Epithelial cell of prostate (primary cell): ENCODE measurements at regions not wholly inside any gene's neighbourhood (a gene's known extent, or its start where the extent isn't known, plus 50 kb on each side); places are given as distances from the start of the nearest gene placed in this dataset.

ENCODE experiments used
- DNase-seq: peaks from one replicate; pipeline ENCODE4 v3.0.0-alpha.2; 2011; ENCODE audit warnings: low read depth, low spot score
- H3K27ac ChIP-seq: fragments of 450-650 bp; 2 replicates; pipeline ENCODE4 v1.5.1; 2017; ENCODE audit warnings: mild to moderate bottlenecking

- H3K27ac ChIP-seq, result no peak overlapping the region
- no peak for DNase-seq
Observed at GRCh38 chr4:57448901-57449300, 338.7 kb upstream of the IGFBP7 start.

DNA sequence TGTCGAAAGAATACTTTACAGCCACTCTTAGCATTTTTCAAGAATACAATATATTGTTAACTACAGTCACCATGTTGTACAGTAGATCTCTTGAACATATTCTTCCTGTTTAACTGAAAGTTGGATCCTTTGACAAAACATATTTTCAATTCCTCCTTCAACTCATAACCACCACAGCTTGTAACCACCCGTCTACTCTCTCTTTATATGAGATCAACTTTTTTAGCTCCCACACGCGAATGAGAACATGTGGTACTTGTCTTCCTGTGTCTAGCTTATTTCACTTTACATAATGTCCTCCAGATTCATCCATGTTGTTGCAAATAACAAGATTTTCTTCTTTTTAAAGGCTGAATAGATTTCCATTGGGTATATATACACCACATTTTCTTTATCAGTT is 338.3 kb upstream of the IGFBP7 start:
- no peak for DNase-seq

DNA sequence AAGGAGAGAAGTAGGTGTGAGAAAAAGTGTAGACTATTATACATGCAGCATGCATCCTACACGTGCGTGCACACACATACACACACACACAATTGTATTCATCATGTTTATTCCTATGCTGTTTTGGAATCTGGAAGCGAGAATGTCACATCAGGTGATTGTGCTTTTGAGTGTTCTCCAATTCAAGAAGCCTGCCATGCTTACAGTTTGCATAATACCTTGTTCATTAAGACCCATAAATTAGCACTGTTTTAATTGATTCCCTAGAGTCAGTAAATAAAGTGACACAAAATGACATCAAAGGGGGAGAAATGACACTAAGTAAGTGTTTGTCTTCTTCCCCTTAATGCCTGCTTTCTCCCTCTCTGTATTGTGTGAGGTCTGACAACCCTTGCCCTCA is 336.1 kb upstream of the IGFBP7 start:
- no peak for DNase-seq
- no peak overlapping the region for H3K27ac ChIP-seq

More for the DNA sequence above, 338.3 kb upstream of the IGFBP7 start:
- H3K27ac ChIP-seq, result no peak overlapping the region

DNA sequence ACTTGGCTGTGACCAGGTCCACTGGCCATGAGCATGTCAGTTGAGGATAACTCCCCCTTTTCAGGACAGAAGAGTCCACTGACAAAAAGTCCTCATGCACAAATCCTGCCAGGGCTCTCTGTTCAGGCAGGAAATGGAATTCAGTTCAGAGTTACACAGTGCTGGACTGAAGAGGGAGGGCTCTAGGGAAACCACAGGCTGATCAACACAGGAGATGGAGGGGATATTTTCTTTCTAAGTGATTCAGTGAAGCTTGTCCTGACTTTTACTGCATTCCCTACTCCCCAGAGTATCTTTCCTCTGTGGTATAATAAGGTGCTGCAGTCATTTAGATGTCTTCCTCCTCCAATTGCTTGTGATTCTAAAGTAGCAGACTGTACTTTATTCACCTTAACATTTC is 335.5 kb upstream of the IGFBP7 start:
- H3K27ac ChIP-seq, result no peak overlapping the region
- no peak for DNase-seq

DNA sequence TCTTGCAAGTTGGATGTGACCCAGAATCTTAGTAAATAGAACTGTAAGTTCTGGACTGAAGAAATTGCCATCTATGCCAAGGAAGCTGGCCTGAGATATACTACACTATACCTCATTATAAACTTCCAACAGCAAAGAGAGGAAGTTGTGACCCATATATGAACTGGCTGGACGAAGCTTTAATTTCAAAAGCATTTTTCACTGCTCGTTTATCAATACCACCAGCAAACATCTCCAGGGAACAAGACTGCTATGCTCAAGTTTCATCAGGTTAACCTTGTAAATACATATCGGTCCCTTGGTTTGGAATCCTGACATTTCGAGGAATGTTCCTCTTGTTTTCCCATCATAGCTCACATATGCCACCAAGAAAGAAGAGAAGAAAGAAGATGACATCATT is 334.5 kb upstream of the IGFBP7 start:
- DNase-seq, result no peak
- no peak overlapping the region for H3K27ac ChIP-seq

GRCh38 chr4:57443787-57444186 is 333.6 kb upstream of the IGFBP7 start:
- H3K27ac ChIP-seq, result no peak overlapping the region
- no peak for DNase-seq

DNA sequence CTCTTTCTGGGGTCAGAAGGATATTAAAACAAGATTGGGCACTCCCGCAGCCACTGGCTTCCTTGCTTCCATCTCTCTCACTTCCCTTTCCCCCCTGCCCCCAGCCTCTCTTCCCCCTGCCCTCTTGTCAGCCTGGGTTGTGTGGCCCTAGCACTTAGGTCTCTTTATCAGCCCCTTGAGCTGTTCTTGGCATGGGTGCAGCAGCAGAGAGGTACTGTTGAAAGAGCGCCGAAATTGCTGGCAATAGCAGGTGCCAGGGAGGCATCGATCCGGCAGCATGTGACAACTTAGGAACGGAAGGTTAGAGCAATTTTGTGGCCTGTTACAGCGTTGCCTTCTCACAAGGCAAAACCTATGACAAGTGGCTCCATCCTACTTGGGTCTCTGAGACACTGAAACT is 333.1 kb upstream of the IGFBP7 start:
- H3K27ac ChIP-seq, result no peak overlapping the region
- no peak for DNase-seq

DNA sequence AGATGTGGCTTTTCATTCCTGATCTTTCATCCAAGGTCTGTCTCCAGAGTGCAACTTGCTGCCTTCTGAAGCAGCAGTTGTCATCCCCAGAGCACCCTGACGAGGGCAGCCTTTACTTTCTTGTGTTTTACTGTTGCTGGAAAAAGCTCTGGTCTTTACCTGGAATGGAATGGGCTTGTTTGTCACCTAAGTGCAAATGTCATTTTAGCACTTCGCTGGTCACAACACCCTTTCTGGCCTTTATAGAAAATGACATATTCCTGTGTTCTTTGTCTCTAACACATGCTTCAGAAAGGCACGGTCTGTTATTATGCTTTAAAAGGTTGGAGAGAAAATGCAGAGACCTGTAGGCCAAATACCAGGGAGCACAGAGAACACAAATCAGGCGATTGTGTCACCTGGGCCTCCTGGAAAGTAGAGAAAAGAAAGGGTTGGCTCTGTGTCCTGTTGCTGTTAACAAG is 332.7 kb upstream of the IGFBP7 start:
- no peak for DNase-seq

GRCh38 chr4:57442241-57442640 is 332.1 kb upstream of the IGFBP7 start:
- no peak overlapping the region for H3K27ac ChIP-seq
- no peak for DNase-seq

More for the DNA sequence above, 332.7 kb upstream of the IGFBP7 start:
- H3K27ac ChIP-seq, result no peak overlapping the region

GRCh38 chr4:57437649-57438048 is 327.5 kb upstream of the IGFBP7 start:
- H3K27ac ChIP-seq, result no peak overlapping the region
- DNase-seq, result no peak

DNA sequence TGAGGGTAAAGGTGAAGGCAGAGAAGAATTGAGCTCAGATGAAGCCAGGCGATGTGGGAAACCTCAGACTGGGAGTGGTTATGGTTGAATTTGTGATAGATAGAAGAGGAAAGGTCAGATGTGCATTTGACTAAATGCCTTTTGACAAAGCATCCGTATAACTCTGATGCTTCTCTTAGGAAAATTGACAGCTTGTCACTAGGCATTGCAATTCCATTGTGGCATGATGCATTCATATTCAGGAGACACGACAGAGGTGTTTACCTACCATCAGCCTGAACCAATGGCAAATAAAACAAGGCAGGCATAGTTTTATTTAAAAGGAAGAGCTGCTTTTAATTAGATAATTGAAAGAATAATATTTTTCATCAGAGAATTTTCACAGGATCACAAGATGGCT is 325.1 kb upstream of the IGFBP7 start:
- no peak overlapping the region for H3K27ac ChIP-seq
- DNase-seq, result no peak

DNA sequence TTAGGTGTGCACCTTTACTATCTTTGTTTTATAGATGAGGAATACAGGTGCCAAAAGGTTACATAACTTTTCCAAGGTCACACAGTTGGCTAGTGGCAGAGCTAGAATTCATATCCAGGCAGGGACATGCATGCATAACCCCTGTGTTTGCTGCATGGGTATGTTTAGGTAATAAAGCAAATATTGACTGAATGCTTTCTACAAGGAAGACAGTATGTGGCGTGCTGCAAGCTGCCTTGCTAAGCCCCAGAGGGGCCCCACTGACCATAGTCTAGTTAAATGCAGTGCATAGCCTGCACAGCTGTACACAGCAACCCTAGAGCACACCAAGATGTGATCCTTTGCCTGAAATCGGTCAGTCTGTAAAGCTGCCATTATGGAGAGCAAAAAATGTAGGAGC is 320.5 kb upstream of the IGFBP7 start:
- no peak overlapping the region for H3K27ac ChIP-seq
- no peak for DNase-seq

GRCh38 chr4:57426779-57427395 is 316.7 kb upstream of the IGFBP7 start:
- no peak for DNase-seq

GRCh38 chr4:57425610-57426009 is 315.4 kb upstream of the IGFBP7 start:
- H3K27ac ChIP-seq, result no peak overlapping the region
- DNase-seq, result no peak

More at GRCh38 chr4:57426779-57427395, 316.7 kb upstream of the IGFBP7 start:
- H3K27ac ChIP-seq, result no peak overlapping the region

GRCh38 chr4:57424232-57424897 is 314.2 kb upstream of the IGFBP7 start:
- DNase-seq, result peak; percentile 63
- H3K27ac ChIP-seq, result peak overlapping the region; percentile 11

- H3K27ac ChIP-seq, result no peak overlapping the region
- no peak for DNase-seq
Observed at GRCh38 chr4:57418133-57418532, 307.9 kb upstream of the IGFBP7 start.

DNA sequence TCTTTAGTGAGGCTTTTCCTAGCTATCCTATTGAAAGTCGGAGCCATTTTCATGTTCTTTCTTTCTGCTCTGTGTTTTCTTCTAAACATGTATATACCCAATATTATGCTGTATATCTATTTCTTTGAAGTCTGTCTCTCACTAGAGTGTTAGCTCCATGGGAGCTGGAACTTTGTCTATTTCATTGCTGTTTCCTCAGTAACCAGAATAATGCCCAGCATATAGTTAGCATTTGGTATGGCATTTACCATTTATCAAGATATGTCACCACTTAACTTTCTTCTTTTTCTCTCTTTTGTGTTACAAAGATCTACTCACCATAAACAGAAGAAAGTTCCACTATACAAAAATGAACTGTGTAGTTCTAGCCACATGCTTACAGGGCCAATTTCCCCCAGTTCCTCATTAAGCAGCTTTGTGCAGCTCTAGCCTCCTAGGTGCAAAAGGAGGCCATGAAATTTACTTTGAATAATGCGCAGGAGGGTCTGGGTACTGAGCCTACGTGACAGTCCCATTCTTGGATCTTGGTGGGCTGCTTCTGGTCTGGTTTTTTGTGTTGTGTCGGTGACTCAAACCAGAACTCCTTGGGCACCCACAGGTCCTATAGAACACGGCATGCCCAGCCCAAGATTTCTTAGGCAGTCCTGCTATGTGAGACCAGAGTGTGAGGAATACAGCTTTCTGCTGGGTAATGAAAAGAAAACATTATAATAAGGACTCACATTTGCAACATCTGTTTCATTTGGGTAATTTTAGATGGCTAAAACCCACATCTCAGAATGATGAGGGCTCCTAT is 302.3 kb upstream of the IGFBP7 start:
- H3K27ac ChIP-seq, result no peak overlapping the region
- DNase-seq, result no peak

GRCh38 chr4:57410331-57411052 is 300.3 kb upstream of the IGFBP7 start:
- no peak for DNase-seq
- no peak overlapping the region for H3K27ac ChIP-seq

DNA sequence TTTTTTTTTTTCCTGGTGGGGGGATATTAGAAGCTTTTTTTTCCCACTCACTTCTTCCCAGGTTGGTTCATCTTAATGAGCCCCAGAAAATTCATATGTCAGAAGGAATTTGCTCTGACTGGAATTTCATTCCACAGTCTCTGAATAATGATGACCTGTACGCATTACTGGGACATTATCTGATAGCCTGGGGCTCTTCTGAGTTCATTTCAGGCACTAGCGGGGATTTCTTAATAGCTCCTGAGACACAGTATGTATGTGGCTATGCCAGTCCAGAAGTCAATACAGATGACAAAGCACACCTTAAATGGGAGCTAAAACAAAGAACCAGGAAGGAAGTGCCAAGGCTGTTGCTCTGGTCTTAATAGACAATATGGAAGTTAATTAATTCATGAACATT is 295.2 kb upstream of the IGFBP7 start:
- peak overlapping the region; percentile 80 for H3K27ac ChIP-seq
- peak; percentile 76 for DNase-seq

DNA sequence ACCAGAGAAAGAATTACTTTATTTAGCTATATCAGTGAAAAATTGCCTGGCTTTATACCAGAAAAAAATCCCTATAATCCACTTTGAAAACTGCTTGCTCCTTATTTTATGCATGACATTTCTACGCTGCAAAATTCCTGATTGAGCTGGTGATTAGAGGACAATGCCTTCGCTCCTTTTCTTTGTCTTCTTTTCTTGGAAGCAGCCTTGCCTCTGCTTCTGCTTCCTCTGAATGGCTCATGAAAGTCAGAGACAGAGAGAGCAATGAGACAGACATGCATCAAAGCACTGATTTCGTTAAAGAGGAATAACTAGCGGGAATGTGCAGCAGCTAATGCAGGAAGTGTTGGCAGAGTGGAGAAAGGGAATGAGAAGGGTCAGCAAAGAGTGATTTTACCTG is 294.3 kb upstream of the IGFBP7 start:
- H3K27ac ChIP-seq, result peak overlapping the region; percentile 80
- no peak for DNase-seq

DNA sequence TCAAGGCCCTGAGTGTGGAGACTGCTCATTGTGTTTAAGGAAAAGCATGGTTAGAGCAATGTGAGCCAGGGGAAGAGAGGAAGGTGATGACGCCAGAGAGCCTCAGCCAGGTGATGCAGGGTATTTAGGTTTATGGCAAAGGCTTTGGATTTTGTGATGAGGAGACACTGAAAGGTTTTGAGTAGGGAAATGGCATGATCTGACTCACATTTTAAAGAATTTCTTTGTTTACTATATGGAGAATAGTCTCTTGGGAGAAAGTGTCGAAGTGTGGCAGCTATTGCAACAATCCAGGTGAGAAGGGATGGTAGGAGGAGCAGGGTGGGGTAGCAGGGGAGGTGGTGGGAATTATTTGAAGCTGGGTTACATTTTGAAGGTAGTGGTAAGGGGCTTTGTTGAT is 293.4 kb upstream of the IGFBP7 start:
- DNase-seq, result no peak
- peak overlapping the region; percentile 3 for H3K27ac ChIP-seq
